Fibroblast of lung (primary cell): ENCODE measurements at regions not wholly inside any gene's neighbourhood (a gene's known extent, or its start where the extent isn't known, plus 50 kb on each side); places are given as distances from the start of the nearest gene placed in this dataset.

ENCODE experiments used
- DNase-seq, 2 donors: peaks; one replicate each; pipeline versions ENCODE4 v3.0.0 to v3.0.0-alpha.2; 2010; ENCODE audit warnings: low read depth in 2 of 2
- H2AFZ ChIP-seq: 2 replicates; pipeline ENCODE4 v1.5.1; 2012; ENCODE audit warnings: low read length, control low read depth, inconsistent platforms
- H3K27ac ChIP-seq: 2 replicates; pipeline ENCODE4 v1.5.1; 2011; ENCODE audit warnings: low read length, control low read depth; ENCODE audit not compliant: insufficient read depth
- H3K27me3 ChIP-seq: 2 replicates; pipeline ENCODE4 v1.5.1; 2011; ENCODE audit warnings: mild to moderate bottlenecking, low read length; ENCODE audit not compliant: control insufficient read depth, insufficient read depth
- H3K36me3 ChIP-seq: 2 replicates; pipeline ENCODE4 v1.5.1; 2011; ENCODE audit warnings: low read length; ENCODE audit not compliant: control insufficient read depth, insufficient read depth
- H3K4me1 ChIP-seq: 2 replicates; pipeline ENCODE4 v1.5.1; 2011; ENCODE audit warnings: low read length; ENCODE audit not compliant: control insufficient read depth, insufficient read depth; ENCODE audit errors: extremely low read depth
- H3K4me2 ChIP-seq: 2 replicates; pipeline ENCODE4 v1.5.1; 2011; ENCODE audit warnings: low read length, control low read depth; ENCODE audit not compliant: insufficient read depth; ENCODE audit errors: extremely low read depth
- H3K4me3 ChIP-seq, 4 experiments: fragments of 200-600 bp in 1 of 4; sonication (generic) in 1 of 4; replicated peaks in 1 of 4; 2 replicates each; pipeline ENCODE4 v1.5.1; 2011 to 2016; ENCODE audit warnings: low read length in 4 of 4, low read depth in 3 of 4, mild to moderate bottlenecking in 3 of 4, control low read depth in 2 of 4, inconsistent platforms in 1 of 4, mixed read lengths in 1 of 4; ENCODE audit not compliant: insufficient read depth in 1 of 4; ENCODE audit errors: control extremely low read depth in 1 of 4
- H3K79me2 ChIP-seq: 2 replicates; pipeline ENCODE4 v1.5.1; 2012; ENCODE audit warnings: mild to moderate bottlenecking, low read length, inconsistent platforms; ENCODE audit not compliant: control insufficient read depth, insufficient read depth
- H3K9ac ChIP-seq: 2 replicates; pipeline ENCODE4 v1.5.1; 2011; ENCODE audit warnings: mild to moderate bottlenecking, low read length, control low read depth; ENCODE audit not compliant: insufficient read depth
- H3K9me3 ChIP-seq: 2 replicates; pipeline ENCODE4 v1.5.1; 2012; ENCODE audit warnings: low read depth, low read length; ENCODE audit not compliant: control insufficient read depth, insufficient read depth
- H4K20me1 ChIP-seq: 2 replicates; pipeline ENCODE4 v1.5.1; 2011; ENCODE audit warnings: low read length; ENCODE audit not compliant: control insufficient read depth, insufficient read depth; ENCODE audit errors: extremely low read depth
- EZH2 ChIP-seq: IDR thresholded peaks from 2 replicates; pipeline ENCODE4 v1.5.1; 2012; ENCODE audit warnings: low read length, control low read depth, mild to moderate bottlenecking; ENCODE audit errors: missing control alignments
- TF ChIP-seq, protein P1 (sequence below), 2 donors: IDR thresholded peaks in 1 of 2; conservative IDR thresholded peaks in 1 of 2; 1 replicate in 1 of 2; 2 replicates in 1 of 2; pipeline ENCODE4 v1.5.1; 2011 to 2012; ENCODE audit warnings: low read length in 2 of 2, control low read depth in 1 of 2, inconsistent platforms in 1 of 2, low read depth in 1 of 2, mild to moderate bottlenecking in 1 of 2

DNA sequence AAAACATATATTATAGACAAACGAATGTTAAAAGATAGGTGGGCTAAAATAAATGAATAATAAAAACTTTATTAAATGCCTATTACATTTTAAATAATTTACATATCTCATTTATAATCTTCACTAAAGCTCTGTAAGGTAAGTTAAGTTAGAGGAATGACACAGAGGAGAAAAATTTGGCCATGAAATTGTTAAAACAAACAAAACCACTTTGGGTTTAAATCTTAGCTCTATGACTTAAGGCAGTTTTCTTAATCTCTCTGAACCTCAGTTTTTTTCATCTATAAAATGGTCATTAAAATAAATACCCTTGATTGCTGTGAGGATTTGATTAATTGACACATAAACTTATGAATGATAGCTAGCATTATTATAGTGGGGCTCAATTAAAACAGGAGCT, 404.8 kb upstream of the ATP11B start:
- no peak overlapping the region for H3K27ac ChIP-seq

GRCh38 chr3:182389071-182389815, 404.1 kb upstream of the ATP11B start:
- H2AFZ ChIP-seq, result no peak overlapping the region
- no peaks in the 10 kb centered on the region for H3K9me3 ChIP-seq
- H3K9ac ChIP-seq, result no peak overlapping the region
- H3K36me3 ChIP-seq, result no peaks in the 10 kb centered on the region
- peak in 1 of 2 donors; percentile 69 for DNase-seq
- no peaks in the 10 kb centered on the region for H3K4me1 ChIP-seq
- no peaks in the 10 kb centered on the region for H4K20me1 ChIP-seq
- no peak overlapping the region for H3K27ac ChIP-seq
- no peak for TF ChIP-seq EZH2
- TF ChIP-seq, protein P1, sequence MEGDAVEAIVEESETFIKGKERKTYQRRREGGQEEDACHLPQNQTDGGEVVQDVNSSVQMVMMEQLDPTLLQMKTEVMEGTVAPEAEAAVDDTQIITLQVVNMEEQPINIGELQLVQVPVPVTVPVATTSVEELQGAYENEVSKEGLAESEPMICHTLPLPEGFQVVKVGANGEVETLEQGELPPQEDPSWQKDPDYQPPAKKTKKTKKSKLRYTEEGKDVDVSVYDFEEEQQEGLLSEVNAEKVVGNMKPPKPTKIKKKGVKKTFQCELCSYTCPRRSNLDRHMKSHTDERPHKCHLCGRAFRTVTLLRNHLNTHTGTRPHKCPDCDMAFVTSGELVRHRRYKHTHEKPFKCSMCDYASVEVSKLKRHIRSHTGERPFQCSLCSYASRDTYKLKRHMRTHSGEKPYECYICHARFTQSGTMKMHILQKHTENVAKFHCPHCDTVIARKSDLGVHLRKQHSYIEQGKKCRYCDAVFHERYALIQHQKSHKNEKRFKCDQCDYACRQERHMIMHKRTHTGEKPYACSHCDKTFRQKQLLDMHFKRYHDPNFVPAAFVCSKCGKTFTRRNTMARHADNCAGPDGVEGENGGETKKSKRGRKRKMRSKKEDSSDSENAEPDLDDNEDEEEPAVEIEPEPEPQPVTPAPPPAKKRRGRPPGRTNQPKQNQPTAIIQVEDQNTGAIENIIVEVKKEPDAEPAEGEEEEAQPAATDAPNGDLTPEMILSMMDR (conservative IDR thresholded peaks at IDR 0.05 in 1 of 2, IDR thresholded peaks at IDR 0.05 in 1 of 2; ENCODE audit: low read depth in 1 of 2, low read length in 2 of 2), result no peak
- H3K27me3 ChIP-seq, result no peaks in the 10 kb centered on the region
- H3K4me3 ChIP-seq, result no peak overlapping the region
- no peak overlapping the region for H3K4me2 ChIP-seq
- no peaks in the 10 kb centered on the region for H3K79me2 ChIP-seq

More for the DNA sequence above, 404.8 kb upstream of the ATP11B start:
- H3K9ac ChIP-seq, result no peak overlapping the region
- H3K4me1 ChIP-seq, result no peaks in the 10 kb centered on the region
- H3K79me2 ChIP-seq, result no peaks in the 10 kb centered on the region
- H2AFZ ChIP-seq, result no peak overlapping the region
- H3K4me3 ChIP-seq, result no peak overlapping the region
- no peaks in the 10 kb centered on the region for H3K36me3 ChIP-seq
- H3K27me3 ChIP-seq, result no peaks in the 10 kb centered on the region
- no peaks in the 10 kb centered on the region for H3K9me3 ChIP-seq
- H3K4me2 ChIP-seq, result no peak overlapping the region
- TF ChIP-seq, protein P1 (conservative IDR thresholded peaks at IDR 0.05 in 1 of 2, IDR thresholded peaks at IDR 0.05 in 1 of 2; ENCODE audit: low read depth in 1 of 2, low read length in 2 of 2), result no peak
- TF ChIP-seq EZH2, result no peak
- H4K20me1 ChIP-seq, result no peaks in the 10 kb centered on the region
- DNase-seq, result peak in 1 of 2 donors; percentile 41

- Histone ChIP-seq H3K4me1 (no peaks in the 10 kb centered on the region), H3K9me3 (no peaks in the 10 kb centered on the region), H3K27ac (no peak overlapping the region), H2AFZ (no peak overlapping the region), H3K4me2 (no peak overlapping the region), H3K27me3 (no peaks in the 10 kb centered on the region), H4K20me1 (no peaks in the 10 kb centered on the region), H3K36me3 (no peaks in the 10 kb centered on the region), H3K9ac (no peak overlapping the region), H3K79me2 (no peaks in the 10 kb centered on the region), H3K4me3 (no peak overlapping the region)
- no peak for TF ChIP-seq EZH2
- TF ChIP-seq, protein P1 (conservative IDR thresholded peaks at IDR 0.05 in 1 of 2, IDR thresholded peaks at IDR 0.05 in 1 of 2; ENCODE audit: low read depth in 1 of 2, low read length in 2 of 2), result no peak
- DNase-seq, result no peak
These were observed 402.9 kb upstream of the ATP11B start for GRCh38 chr3:182390421-182390820.
